Stimulated activated CD8-positive, alpha-beta memory T cell treated with anti-CD3 and anti-CD28 coated beads, Interleukin-12 subunit alpha, Interleukin-12 subunit beta, amount 100 ng/mL, for 4 hours (primary cell): ENCODE measurements at regions not wholly inside any gene's neighbourhood (a gene's known extent, or its start where the extent isn't known, plus 50 kb on each side); places are given as distances from the start of the nearest gene placed in this dataset.

Experiments used
- DNase-seq: peaks from one replicate; pipeline ENCODE4 v3.0.0-alpha.2; 2020; ENCODE audit warnings: low read depth

DNA sequence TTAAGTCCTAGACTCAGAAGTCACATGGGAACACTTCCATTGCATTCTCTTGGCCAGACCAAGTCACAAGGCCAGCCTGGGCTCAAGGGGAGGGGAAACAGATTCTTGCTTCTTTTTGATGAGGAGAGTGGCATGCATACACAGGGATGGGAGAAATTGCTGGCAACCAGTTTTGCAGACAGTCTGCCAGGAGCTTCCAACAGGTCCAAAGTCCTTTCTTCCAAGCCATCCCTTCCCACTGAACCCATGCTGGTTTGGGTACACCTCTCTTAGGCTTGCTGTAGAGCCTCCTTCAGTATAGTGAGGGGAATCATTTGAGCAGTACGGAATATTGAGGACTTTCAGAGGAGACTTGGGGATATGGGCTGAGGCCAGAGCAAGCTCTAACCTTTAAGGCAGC is 267.8 kb downstream of the BCOR start:
- no peak for DNase-seq

DNA sequence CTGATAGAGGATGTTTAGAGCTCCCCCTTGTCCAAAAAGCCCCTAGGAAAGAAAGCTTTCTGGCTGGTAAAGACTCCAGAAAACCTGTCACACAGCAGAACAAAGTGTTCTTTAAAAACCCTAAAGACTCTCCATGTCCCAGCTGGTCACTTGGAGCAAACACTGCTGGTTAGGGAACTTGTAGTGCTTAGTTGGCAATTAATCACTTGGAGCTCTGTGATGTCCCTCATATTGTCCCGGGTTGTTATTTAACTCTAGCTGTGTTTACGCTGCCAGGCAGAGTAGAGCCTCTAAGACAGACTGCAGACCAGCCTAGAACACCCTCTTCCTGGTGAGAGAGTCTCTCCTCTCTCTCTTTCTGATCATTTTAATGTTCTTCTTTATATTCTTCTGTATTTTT is 267.3 kb downstream of the BCOR start:
- DNase-seq, result no peak

DNA sequence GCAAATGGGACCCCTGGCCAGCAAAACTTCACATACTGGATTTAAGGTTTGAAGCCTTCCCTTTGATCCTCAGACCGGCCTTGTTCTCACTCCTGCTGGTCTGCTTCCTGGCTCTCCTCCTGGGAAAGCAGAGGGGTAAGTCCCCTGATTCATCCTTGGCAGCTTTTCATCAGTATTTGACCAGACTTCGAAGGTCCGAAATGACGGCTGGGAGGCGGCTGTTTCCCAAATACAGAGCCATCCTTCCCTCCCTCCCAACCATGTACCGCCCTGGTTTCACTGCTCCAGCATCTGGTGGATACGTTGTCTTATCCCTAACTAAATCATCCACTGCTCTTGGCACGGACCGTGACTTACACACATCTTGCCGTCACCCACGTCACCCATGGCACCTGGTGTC is 265.5 kb downstream of the BCOR start:
- no peak for DNase-seq

DNA sequence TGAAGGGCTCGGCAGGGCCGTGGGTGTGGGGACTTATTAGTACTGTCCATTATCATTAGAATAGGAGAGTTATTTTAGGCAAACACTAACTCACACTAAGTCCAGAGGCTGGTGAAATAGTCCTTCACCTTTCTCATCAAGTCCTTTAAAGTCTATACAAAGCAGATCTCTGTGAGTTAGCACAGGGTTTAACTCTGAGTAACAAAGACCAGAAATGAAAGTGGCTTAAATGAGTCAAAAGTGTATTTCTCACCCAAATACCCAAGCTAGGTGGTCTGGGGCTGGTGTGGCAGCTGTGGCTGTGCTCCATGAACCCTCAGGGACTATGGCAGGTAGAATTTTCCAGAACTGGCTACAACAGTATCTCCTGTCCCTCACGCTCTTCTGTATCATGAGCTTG is 263.2 kb downstream of the BCOR start:
- no peak for DNase-seq

DNA sequence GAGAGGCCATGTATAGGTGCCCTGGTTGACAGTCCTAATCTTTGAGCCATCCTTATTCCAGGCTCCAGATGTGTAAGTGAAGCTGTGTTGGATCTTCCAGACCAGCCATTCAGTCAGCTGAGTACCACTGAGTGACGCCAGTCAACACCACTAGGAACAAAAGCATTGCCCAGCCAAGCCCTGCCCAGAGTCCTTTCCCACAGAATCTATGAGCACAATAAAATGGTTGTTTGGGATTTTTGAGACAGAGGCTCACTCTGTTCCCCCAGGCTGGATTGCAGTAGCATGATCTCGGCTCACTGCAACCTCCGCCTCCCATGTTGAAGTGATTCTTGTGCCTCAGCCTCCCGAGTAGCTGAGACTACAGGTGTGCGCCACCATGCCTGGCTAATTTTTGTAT is 262.5 kb downstream of the BCOR start:
- no peak for DNase-seq

DNA sequence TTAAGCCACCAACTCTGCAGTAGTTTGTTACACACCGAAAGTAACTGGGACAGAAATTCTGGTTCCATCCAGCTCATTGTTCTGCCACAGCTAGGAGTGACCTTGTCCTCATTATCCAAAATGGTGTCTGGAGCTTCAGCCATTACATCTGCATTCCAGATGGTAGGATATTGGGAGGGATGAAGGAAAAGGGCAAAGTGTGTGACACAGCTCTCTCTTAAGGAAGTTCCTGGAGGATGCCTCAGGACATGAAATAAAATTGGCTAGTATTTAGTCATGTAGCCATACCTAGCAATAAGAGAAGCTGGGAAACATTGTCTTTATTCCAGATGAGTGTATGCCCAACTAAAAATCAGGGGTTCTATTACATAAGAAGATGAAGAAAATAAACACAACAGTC is 262.0 kb downstream of the BCOR start:
- no peak for DNase-seq

DNA sequence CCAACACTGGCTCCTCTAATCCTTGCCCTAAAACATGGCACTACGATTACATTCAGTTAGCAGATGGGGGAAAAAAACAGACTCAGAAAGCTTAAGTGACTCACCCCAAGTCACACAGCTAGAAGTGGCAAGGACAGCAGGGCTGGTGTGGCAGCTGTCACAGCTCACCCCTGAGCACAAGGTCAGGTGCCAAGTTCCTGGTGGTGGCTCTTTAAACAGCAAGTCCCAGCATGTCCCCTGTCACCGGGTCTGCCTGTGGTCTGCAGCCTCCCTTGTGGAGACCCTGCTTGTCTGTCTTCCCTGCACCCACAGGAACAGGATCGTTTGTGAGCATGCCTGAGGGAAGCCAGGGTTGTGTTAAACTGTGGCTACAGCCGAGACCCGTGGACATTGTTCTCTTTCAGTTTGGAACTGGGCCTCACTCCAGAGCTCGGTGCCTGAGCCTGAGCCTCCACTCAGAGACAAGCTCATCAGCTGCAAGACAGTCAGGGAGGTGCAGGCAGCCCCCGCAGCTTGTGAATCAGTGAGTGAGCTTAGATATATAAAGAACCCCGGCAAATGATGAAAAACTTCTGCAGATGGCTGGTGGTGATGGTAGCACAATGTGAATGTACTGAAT is 260.8 kb downstream of the BCOR start:
- no peak for DNase-seq

DNA sequence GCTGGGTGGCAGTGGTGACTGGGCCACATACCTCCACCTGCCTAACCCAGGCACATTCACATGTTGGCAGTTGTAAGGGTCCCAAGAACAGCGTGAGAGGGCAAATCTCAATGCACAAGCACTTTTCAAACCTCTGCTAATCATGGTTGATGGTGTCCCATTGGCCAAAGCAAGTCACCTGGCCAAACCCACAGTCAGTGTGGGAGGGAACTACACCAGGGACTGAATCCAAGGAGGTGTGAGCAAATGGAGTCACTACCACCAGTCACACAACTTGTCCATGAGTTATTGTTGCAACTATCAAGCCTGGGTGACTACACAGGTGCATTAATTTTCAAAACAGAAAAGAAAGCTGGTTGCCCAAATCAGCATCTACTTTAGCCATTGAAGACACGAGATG is 260.1 kb downstream of the BCOR start:
- DNase-seq, result no peak

DNA sequence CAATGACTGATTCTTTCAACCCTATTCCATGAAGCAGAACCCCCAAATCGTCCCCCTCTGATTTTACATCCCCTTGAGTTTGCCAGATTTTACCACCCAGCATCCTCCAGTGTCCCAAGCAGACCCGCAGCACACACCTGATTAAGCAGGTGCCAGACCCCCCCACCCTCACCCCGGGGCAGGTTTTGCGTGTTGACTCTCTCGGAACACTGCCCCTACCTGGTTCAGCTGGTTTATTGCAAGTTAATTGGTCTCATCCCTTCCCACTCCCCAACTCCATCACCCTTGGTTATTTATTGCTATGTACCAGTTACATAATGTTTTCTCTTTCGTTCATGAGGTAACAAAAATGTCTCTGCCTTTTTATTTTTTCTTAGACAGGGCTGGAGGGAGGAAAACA is 258.4 kb downstream of the BCOR start:
- no peak for DNase-seq

DNA sequence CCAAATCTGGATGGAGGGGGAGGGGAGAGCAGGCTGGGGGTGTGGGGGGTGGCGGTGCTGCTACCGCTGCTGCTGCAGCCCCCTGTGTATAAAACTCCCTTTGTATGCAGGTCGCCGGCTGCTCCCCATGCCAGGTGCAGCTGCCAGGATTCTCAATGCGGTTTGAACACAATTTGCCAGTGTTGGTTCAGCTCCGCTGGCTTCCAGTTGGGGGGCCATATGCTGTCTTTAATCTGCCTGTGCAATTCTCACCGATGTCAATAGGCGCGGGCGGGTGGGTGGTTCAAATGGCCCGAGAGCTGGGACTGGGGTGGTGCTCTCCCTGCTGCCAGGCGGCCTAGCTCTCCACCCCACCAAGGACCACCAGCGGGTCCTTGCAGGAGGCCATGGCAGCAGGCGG is 257.6 kb downstream of the BCOR start:
- no peak for DNase-seq

DNA sequence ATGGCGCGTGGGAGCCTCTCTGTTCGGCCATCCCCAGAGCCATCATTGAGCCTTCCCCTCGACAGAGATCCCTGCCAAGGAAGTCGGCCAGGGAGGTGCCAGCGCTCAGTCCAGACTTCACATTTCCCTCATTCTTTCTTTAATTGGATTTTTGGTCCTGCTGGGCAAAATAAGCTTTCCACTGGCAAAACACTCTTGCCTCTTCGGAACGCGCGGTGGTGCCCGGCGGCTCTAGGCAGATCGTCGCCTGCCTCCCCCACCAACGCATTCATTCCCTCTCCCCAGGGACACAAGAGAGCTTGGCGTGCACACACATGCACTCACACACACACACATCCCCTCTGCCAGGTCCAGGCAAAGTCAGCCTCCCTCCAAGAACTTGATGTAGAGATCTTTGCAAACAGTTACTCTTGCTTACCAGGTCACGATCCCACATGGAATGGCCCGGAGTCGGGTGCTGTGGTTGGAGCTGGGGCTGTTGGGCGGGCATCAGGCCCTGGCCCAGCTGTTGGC is 257.1 kb downstream of the BCOR start:
- no peak for DNase-seq

DNA sequence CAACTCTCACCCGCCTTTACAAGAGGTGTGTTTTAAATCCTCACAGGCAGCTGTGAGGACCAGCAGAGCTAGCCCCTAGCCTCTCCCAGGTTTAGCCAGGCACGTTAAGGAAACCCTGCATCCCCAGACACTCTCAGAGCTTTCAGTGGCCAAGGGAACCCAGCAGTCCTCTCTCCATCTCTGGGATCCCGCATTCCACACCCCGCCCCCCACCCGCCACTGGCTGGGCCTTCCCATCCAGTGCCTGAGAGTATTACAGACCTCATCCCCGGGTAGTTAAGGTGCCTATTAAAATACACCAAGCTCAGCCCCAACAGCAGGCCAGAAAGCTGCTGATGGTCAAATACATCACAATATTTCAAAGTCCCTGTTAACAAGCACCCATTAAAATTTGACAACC is 256.2 kb downstream of the BCOR start:
- DNase-seq, result no peak

DNA sequence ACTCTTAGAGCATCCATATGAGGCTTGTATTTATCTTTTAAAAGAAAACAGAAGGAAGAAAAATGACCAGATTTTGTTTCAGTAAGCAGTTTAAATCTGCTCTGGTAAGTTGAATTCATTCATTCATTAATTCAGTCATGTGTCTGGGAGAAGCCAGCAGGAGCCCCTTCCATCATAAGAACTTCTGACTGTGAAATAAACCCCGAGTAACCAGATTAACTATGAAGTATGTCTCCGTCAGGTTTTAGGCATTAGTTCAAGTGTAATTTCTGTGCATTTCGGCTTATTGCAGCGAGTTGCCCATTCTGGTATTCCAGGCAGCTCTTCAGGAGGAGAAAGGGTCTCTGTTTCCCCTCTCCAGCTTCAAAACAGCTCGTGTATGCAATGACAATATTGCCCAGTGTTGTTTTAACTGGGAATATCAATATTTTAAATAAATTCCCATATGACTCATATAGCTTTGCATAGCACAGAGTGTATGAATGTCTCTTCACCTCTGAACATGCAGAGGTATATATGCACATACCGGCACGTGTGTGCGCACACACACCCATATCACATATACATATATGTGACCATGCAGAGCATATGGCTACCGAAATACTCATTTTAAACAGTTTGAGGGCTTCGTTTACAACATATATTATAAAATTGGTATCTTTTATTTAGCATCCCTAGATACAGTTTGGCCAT is 255.3 kb downstream of the BCOR start:
- no peak for DNase-seq

DNA sequence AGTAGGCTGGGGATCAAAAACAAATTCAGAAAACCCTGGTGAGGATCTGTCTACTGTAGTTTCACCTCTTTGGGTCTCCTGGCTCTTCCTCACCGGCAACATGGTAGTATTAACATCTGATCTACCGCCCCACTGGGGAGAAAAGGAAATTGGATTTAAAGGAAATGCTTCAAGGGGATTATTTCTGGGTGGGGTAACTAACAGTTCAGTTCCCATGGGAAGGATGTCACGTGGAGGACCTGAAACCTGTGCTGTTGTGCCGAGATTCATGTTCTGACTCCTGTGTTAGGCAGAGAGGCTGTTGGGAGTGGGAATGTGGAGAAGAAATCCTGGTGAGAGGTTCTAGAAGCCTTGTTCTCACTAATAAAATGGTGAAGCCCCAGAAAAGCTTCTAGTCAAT is 254.4 kb downstream of the BCOR start:
- no peak for DNase-seq

DNA sequence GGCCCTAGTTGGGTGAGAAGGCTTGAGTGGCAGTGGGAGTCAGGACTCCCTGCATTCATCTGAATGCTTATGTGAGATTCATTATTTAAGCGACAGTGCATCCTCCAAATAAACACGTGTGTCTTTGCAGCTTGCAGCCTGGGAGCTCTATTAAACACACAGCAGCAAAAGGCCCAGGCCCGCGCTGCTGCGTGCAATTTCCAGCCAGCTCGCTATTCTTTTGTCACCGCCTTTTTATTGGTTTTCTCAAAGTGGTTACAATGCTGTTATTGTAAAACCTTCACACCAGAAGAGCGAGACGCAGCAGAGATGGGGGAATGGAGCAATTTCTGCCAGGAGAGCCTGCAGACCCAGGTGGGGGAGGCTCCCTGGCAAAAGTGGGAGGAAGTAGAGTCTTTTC is 252.5 kb downstream of the BCOR start:
- no peak for DNase-seq

DNA sequence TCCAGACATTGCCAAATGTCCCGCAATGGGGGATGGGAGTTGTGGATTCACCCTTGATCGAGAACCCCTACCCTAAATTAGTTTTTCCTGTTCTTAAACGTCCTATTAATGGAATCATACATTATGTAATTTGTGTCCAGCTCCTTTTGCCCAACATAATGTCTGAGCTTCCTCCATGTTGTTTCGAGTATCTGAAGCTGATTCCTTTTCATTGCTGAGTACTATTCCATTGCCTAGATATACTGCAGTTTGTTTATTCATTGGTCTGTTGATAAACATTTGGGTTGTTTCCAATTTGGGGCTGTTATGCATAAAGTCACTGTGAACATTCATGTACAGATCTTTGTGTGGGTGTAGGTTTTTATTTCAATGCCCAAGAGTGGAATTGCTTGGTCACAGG is 251.3 kb downstream of the BCOR start:
- DNase-seq, result no peak

DNA sequence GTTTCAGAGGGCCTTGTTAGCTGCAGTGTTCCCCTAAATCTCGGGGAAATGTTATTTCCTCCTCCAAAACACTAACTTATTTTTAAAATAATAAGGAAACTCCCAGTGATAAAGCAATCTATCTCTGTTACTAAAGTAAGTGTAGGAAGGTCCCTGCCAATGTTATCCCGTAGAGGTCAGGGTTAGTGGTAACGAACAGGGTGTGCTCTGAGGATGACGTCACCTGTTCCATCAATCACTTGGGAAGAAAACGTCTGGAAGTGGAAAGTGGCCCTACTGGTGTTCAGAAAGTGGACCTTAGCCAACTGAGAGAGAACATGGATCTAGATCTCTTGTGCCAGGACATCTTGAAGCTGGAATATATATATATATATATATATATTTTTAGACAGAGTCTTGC is 249.5 kb downstream of the BCOR start:
- no peak for DNase-seq

DNA sequence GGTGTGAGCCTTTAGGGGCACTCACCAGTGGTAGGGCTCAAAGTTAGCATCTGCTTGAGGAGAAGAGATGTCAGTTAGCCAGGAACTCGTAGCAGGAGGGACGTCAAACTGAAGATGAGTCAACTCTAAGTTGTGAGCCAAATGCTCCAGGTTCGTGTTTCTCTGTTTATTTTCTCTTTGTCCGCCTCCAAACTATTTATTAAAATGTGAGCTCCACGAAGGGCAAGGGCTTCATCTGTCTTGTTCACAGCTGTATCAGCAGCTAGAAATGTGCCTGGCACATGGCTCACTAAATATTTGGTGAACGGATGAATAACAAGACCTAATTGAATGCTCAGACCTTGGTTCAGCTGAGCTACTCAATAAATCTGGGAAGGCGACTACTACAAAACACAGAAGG is 248.9 kb downstream of the BCOR start:
- no peak for DNase-seq

DNA sequence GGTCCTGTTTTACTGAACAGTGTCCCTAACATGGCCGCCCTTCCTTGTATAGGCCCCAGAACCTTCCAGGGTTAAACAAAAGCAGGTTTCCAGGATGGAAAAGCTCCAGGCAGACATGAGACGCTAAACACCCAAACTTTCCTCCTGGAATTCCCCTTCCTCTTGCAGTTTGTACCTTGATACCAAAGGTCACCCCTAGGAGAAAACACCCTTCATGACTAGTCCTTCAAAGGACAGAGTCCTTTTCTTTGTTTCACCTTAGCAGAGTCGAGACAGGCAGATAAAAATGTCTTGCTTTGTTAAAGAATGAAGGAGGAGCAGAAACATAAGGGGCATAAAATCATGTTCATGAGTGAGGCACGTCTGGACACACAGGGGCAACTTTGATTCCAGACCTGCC is 247.5 kb downstream of the BCOR start:
- DNase-seq, result no peak

DNA sequence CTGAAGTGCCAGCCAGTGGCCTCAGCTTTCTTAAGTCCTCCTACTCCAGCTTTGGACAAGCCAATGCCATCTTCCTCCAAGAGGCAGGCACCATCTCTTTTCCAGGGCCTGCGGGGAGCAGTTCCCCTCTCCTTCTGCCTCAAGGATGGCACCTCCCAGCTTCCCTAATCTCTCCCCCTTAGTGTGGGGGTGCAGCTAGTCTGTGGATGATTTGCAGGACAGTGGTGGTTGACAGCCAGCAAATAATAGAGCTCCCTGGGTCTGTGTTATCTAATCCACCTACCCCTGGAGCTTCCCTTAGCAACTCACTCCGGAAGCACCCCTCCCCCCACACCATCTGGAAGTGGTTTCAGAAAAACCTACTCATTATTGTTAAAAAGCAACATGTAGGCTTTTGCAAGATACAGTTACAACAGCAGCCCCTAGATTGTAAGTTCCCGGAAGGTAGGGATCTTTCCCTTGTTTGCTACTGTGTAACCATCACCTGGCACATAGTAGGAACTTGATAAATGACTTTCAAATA is 247.1 kb downstream of the BCOR start:
- no peak for DNase-seq

DNA sequence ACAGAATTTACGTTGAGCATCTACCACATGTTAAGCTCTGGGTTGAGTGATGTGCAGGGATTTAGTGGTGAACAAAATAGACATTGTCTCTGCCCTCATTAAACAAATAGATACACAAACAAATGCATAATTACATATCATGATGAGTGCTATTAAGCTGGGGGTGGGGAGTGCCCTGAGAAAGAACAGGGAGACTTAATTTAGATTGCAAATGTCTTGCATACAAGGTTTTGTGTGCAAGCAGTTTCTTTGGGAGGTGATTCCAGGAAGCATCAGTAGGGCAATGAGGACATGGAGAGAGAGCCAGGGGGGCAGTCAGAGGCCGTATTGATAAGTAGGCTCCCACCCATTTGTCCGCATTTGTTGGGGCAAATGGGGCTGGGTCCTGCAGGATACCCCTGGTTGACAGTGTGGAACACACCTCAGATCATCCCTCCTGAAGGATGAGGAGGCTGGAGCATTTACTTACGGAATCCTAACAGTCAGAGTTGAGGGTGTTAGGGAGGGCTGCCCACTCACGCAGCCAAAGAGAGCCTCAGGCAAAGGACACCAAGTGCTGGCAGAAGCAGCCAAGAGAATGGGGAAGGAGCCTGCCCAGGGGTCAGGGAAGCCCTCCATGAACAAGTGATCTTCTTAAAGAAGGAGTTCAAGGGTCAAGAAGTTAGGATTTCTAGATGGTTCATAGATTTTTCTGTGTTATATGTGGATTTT is 245.9 kb downstream of the BCOR start:
- DNase-seq, result no peak

DNA sequence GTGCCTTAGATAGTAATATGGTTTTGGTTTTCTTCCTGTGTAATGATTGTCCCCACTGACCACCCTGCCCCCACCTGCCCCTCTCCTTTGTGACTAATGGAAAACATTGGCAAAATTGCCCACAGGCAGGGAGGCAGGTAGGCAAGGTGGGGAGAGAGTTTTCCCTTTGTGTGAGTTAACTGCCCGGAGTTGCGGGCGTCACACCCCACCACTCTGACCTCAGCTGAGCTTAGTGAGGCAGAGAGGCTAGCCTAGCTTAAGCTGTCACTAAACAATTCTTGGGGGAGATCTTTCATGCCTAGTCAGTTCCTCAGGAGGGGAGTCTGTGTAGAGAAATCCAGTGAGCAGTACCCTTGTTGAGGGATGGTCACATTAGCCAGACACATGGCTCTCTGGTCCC is 245.3 kb downstream of the BCOR start:
- DNase-seq, result no peak

DNA sequence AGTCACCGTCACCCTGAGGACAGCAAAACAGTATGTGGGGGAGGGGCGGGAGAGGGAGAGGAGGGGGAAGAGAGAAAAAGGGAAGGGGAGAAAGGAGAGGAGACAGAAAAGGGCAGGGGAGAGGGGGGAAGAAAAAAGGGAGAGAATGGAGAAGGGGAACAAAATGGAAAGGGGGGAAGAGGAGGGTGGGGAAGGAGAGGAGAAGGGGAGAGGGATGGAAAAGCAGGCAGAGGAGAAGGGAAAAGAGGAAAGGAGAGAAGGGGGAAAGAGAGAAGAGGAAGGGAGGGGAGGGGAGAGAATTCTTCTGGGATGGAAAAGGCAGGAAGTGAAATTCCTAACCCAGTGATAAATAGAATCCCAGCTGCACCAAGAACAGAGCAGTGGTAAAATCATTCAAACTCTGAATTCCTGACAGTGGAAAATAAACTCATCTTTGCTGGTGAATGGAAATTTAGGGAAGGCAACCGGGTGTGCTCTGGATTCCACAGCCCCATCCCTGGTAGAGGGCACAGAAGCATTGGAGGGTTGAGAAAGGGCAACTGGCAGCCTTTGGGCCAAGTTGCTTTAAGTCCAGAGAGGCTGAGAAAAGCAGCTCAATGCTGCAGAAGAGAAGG is 244.2 kb downstream of the BCOR start:
- DNase-seq, result no peak
